ENCODE measurements at regions not wholly inside any gene's neighbourhood (a gene's known extent, or its start where the extent isn't known, plus 50 kb on each side); places are given as distances from the start of the nearest gene placed in this dataset.

DNA sequence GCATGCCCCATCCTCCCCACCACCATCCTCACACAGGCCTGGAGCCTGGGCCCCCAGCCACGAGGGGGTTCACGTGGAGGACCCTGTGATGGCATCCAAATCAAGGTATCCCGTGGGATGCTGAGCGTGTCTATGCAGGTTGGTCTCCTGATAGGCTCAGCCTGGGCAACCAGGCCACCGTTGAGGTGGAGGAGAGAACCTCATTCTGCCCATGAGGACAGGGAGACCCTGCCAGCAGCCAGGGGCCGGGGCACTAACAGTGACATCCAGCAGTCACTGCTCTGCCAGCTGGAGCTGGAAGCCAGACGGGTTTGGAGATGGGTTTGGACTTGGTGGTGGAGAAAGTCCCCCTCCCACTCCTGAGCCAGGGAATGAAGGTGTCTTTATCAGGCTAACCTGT, 582.8 kb downstream of the MATN1 start:
- H3K27me3 Mint-ChIP-seq: peaks cover 10% of the 10 kb centered on the region

GRCh38 chr1:30138891-30139290, 584.5 kb downstream of the MATN1 start:
- H3K27me3 Mint-ChIP-seq: peaks cover 3% of the 10 kb centered on the region
- no peaks in the 10 kb centered on the region for H3K36me3 Mint-ChIP-seq (ENCODE audit: insufficient read depth)
- TF ChIP-seq, protein P1, sequence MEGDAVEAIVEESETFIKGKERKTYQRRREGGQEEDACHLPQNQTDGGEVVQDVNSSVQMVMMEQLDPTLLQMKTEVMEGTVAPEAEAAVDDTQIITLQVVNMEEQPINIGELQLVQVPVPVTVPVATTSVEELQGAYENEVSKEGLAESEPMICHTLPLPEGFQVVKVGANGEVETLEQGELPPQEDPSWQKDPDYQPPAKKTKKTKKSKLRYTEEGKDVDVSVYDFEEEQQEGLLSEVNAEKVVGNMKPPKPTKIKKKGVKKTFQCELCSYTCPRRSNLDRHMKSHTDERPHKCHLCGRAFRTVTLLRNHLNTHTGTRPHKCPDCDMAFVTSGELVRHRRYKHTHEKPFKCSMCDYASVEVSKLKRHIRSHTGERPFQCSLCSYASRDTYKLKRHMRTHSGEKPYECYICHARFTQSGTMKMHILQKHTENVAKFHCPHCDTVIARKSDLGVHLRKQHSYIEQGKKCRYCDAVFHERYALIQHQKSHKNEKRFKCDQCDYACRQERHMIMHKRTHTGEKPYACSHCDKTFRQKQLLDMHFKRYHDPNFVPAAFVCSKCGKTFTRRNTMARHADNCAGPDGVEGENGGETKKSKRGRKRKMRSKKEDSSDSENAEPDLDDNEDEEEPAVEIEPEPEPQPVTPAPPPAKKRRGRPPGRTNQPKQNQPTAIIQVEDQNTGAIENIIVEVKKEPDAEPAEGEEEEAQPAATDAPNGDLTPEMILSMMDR (IDR thresholded peaks at IDR 0.05; ENCODE audit: unreplicated experiment): no peak
- no peak for DNase-seq (ENCODE audit: low spot score, unreplicated experiment)
- peaks cover 2% of the 10 kb centered on the region for H3K9me3 Mint-ChIP-seq (ENCODE audit: low read depth)
- H3K4me1 Mint-ChIP-seq (ENCODE audit: low read depth): peaks cover 2% of the 10 kb centered on the region
- H3K27ac Mint-ChIP-seq: no peak overlapping the region
- H3K4me3 Mint-ChIP-seq (ENCODE audit: low read depth): no peak overlapping the region

More for the DNA sequence above, 582.8 kb downstream of the MATN1 start:
- TF ChIP-seq, protein P1 (IDR thresholded peaks at IDR 0.05; ENCODE audit: unreplicated experiment): no peak
- Mint-ChIP-seq H3K9me3 (ENCODE audit: low read depth) (peaks cover 7% of the 10 kb centered on the region), H3K27ac (no peak overlapping the region), H3K36me3 (ENCODE audit: insufficient read depth) (no peaks in the 10 kb centered on the region), H3K4me1 (ENCODE audit: low read depth) (no peaks in the 10 kb centered on the region), H3K4me3 (ENCODE audit: low read depth) (no peak overlapping the region)
- DNase-seq (ENCODE audit: low spot score, unreplicated experiment): no peak

- no peak overlapping the region for H3K4me3 Mint-ChIP-seq (ENCODE audit: low read depth)
- TF ChIP-seq, protein P1 (IDR thresholded peaks at IDR 0.05; ENCODE audit: unreplicated experiment): no peak
- H3K9me3 Mint-ChIP-seq (ENCODE audit: low read depth): no peaks in the 10 kb centered on the region
- peaks cover 10% of the 10 kb centered on the region for H3K27me3 Mint-ChIP-seq
- peaks cover 2% of the 10 kb centered on the region for H3K4me1 Mint-ChIP-seq (ENCODE audit: low read depth)
- DNase-seq (ENCODE audit: low spot score, unreplicated experiment): no peak
- H3K36me3 Mint-ChIP-seq (ENCODE audit: insufficient read depth): no peaks in the 10 kb centered on the region
- no peak overlapping the region for H3K27ac Mint-ChIP-seq
Measured at GRCh38 chr1:30137001-30137400, 586.4 kb downstream of the MATN1 start.

DNA sequence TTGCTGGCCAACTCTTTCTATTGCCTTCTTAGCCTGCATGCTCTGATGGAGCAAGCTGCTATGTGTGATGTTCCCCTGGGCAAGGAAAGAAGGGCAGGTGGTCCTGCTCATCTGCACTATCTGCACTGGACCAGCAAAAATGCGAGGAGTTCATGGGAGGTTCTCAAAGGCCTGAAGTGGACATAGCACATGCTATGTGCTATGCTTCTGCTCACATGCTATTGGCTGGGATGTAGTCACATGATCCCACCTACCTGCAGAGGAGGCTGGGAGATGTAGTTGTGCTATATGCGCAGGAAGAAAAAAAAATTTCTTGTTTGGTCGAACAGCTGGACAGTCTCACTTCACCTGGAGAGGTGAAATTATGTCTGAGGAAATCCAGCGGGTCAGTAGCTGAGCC, 587.7 kb downstream of the MATN1 start:
- H3K4me3 Mint-ChIP-seq (ENCODE audit: low read depth): no peak overlapping the region
- TF ChIP-seq, protein P1 (IDR thresholded peaks at IDR 0.05; ENCODE audit: unreplicated experiment): no peak
- H3K9me3 Mint-ChIP-seq (ENCODE audit: low read depth): no peaks in the 10 kb centered on the region
- DNase-seq (ENCODE audit: low spot score, unreplicated experiment): no peak
- no peaks in the 10 kb centered on the region for H3K36me3 Mint-ChIP-seq (ENCODE audit: insufficient read depth)
- H3K4me1 Mint-ChIP-seq (ENCODE audit: low read depth): peaks cover 2% of the 10 kb centered on the region
- no peak overlapping the region for H3K27ac Mint-ChIP-seq
- H3K27me3 Mint-ChIP-seq: peaks cover 17% of the 10 kb centered on the region

DNA sequence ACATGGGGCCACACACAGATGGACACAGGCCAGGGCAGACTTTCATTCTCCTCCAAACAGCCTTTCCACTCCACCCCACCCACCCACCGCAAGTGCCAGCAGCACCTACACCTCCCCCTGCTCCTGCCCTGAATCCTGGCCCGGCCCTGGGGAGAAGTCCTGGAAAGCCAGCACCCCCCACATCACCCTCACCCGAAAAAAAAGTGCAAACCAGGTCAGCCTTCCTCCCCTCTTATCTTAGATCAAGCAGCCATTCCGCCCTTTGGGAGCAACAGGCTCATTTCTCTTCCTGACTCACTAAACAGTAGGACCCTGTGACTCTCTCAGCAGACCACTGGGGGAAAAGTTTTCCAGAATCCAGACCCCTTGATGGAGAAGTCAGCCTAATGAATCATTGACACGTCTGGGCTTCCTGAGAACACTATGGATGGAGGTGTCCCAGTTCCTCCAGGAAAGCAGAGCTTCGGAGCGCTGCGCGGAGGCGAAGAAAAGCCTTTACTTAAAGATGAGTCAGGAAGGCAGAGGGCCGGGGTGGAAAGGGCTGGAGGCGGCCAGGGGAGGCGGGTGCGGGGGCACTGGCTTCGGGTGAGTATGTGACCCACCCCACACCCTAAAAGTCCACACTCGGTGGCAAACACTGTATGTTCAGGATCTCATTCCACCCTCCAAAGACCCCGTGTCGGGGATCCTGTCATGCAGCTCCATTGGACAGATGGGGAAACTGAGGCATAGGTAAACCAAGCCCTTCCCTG, 588.7 kb downstream of the MATN1 start:
- Mint-ChIP-seq H3K27me3 (peaks cover 21% of the 10 kb centered on the region), H3K27ac (no peak overlapping the region), H3K9me3 (ENCODE audit: low read depth) (no peaks in the 10 kb centered on the region), H3K4me1 (ENCODE audit: low read depth) (peaks cover 2% of the 10 kb centered on the region), H3K4me3 (ENCODE audit: low read depth) (no peak overlapping the region), H3K36me3 (ENCODE audit: insufficient read depth) (no peaks in the 10 kb centered on the region)
- no peak for DNase-seq (ENCODE audit: low spot score, unreplicated experiment)
- TF ChIP-seq, protein P1 (IDR thresholded peaks at IDR 0.05; ENCODE audit: unreplicated experiment): no peak

Data from progenitor cell of endocrine pancreas (in vitro differentiated cells).